IPS-NIHi11 (cell line): ENCODE measurements at regions not wholly inside any gene's neighbourhood (a gene's known extent, or its start where the extent isn't known, plus 50 kb on each side); places are given as distances from the start of the nearest gene placed in this dataset.

Source experiments
- DNase-seq: peaks from one replicate; pipeline ENCODE4 v3.0.0; 2012; ENCODE audit warnings: mixed read lengths, low spot score

GRCh38 chr17:77572065-77572601, 386.4 kb upstream of the TNRC6C start:
- DNase-seq, result peak; percentile 58

DNA sequence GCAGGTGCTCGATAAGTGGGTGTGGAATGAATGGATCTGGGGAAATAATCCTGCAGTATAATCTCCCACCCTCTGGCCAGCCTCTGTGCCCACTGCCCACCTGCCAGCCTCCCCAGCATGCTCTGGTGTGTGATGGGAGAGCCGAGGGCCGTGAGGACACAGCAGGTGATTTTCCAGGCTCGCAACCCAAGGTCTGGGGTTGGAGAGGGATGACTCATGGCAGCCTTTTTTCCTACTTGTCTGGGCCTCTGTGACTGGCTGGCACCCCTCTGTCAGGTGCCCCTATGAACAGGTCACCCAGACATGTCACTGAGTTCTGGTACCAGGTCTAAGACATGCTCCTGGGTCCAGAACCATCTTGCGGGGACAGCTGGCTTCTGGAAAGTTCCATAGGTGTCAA, 385.7 kb upstream of the TNRC6C start:
- no peak for DNase-seq

DNA sequence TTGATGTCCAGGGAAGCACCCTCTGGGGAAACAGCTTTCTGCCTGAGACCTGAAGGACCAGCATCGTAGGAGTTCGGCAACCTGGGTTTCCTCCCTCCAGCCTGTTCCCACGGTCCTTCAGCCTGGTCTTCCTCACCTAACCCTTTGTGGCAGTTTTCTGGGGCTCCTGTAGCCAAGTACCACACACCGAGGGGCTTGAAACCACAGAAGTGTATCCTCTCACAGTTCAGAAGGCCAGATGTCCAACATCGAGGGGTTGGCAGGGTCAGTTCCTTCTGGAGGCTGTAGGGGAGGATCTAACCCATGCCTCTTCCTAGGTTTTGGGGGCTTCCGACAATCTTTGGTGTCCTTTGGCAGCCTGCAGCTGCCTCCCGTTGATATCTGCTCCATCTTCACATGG, 381.0 kb upstream of the TNRC6C start:
- no peak for DNase-seq

GRCh38 chr17:77579131-77579530, 379.4 kb upstream of the TNRC6C start:
- no peak for DNase-seq

DNA sequence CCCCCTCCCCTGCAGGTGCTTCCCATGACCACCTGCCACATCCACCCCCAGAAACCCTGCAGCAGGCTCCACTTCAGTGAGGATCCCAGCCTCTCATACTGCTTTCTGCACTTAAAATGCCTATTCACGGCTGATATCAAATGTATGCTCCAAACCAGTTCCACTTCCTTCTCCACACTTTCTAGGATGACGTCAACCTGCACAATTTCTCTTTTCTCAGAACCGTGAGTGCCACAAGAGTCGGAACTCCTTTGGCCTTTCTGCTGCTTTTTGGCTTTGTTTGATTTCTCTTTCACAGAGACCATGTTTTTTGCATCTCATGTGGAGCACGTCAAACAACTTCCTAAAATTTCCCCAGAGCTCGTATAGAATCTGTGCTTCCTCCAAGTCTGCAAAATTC, 378.8 kb upstream of the TNRC6C start:
- DNase-seq, result no peak

DNA sequence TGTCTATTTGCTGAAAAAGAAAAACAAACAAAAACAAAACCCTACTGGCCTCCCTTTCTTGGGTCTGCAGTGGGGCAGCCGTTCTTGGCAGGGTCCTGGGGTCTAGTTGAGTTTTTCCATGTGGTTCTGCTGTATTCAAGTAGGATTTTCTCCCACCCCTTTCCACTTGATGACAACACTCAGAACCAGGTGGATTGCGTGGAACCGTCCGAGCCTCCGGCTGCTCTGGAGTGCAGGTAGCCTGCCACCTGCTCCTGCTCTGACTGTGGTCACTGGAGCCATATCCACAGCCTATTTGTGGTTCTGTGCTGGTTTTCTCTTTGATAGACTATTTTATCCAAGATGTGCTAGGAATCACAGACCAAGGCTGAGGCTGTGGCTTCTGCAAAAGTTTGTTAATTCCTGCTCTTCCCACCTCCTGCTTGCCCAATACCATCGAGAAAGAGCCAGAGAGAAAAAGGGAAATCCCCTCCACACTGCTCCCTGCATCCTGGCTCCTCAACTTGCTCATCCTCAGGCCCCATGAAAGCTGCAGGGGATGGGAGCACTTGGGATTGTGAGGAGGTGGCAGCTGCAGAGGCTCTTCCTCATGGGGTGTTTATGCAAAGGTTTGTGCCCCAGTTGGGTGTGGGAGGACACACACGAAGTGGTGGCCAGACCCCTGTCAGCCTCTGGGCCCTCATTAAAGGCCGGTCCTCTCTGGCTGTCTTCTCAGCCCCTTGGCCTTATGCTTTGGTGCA, 377.8 kb upstream of the TNRC6C start:
- DNase-seq, result no peak

GRCh38 chr17:77581480-77581879, 377.0 kb upstream of the TNRC6C start:
- no peak for DNase-seq

DNA sequence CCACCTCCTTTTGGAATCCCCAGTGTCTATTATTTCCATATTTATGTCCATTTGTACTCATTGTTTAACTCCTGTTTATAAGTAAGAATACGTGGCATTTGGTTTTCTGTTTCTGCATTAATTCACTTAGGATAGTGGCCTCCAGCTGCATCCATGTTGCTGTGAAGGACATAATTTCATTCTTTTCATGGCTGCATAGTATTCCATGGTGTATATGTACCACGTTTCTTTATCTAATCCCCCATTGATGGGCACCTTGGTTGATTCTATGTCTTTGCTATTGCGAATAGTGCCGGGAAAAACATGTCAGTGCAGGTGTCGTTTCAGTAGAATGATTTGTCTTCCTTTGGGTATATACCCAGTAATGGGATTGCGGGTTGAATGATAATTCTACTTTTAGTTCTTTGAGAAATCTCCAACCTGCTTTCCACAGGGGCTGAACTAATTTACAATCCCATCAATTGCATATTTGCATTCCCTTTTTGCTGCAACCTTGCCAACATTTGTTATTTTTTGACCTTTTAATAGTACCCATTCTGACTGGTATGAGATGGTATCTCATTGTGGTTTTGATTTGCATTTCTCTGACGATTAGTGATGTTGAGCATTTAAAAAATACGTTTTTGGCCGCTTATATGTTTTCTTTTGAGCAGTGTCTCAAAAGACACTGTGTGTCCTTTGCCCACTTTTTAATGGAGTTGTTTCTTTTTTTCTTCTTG, 373.2 kb upstream of the TNRC6C start:
- DNase-seq, result no peak

- no peak for DNase-seq
Observed at GRCh38 chr17:77590951-77591735, 367.4 kb upstream of the TNRC6C start.

- DNase-seq, result no peak
Observed at GRCh38 chr17:77592106-77592865, 366.2 kb upstream of the TNRC6C start.

- no peak for DNase-seq
Observed at GRCh38 chr17:77593081-77593480, 365.4 kb upstream of the TNRC6C start.

DNA sequence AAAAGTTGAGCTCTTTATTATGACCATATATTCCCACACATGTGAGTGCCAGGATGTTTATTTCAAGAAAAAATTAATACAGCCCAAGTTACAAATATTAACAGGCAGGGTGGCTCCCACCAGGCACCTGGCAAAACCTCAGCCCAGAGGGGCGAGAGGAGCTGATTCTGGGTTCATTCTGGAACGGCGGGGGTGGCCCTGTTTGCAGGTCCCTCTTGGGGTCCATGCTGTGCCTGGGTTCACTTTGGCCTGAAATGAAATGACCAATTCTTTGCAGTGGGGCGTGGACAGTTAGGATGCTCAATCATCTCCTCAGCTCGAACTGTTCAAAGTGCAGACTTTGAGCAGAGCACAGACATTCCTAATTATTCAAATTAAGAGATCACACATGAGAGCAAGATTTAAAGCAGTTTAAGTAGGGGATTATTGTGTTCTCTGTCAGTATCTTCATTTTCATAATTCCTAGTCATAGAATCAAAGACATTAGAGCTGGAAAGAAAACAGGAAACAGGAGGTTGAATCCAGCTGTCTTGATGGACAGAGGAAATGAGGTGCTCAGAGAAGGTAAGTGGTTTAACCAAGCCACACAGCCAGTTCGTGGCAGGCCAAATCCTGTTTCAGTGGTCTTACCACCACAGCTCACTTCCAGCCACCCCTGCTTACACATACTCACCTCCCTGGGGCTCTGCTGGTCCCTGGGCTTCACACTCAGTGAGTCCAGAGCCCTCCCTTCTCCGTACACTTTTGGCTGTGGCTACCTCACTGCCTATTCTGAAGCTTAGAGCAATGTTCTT, 363.9 kb upstream of the TNRC6C start:
- DNase-seq, result no peak

GRCh38 chr17:77596491-77597417, 361.7 kb upstream of the TNRC6C start:
- no peak for DNase-seq

GRCh38 chr17:77597418-77598240, 360.9 kb upstream of the TNRC6C start:
- DNase-seq, result no peak

DNA sequence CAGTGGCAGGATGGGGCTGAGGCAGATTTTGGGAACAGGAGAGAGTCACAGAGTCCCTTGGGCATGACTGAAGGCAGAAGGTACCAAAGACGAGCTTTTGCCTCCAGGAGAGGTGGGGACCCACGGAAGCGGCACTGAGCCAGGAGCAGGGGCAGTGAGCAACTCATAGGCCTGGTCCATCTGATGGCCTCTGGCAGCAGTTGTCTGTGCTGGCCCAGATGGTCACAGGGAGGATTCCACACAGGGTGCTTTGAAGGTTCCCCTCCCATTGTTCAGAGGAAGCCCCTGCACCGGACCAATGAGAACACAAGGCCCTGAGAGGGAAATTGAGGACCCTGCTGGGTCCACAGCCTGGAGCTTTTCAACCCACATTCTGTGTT, 360.3 kb upstream of the TNRC6C start:
- DNase-seq, result no peak

DNA sequence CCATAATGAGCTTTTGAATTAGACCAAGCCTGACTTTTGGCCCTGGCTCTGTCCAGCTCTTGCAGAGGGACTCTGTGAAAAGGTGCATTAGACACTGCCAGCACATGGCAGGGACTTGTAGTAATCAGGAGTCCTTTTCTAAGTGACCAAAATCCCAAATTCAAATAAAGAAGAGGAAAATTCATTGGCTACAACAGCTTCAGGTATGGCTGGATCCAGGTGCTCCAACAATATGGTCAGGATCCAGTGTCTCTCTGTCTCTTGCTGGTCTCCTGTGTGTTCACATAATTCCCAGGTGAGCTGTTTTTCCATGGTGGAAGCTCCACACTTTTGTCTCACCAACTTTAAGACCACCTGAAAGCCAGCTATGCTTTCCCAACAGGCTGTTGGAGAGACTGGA, 358.8 kb upstream of the TNRC6C start:
- DNase-seq, result no peak

- DNase-seq, result no peak
Observed at GRCh38 chr17:77600346-77600745, 358.2 kb upstream of the TNRC6C start.

DNA sequence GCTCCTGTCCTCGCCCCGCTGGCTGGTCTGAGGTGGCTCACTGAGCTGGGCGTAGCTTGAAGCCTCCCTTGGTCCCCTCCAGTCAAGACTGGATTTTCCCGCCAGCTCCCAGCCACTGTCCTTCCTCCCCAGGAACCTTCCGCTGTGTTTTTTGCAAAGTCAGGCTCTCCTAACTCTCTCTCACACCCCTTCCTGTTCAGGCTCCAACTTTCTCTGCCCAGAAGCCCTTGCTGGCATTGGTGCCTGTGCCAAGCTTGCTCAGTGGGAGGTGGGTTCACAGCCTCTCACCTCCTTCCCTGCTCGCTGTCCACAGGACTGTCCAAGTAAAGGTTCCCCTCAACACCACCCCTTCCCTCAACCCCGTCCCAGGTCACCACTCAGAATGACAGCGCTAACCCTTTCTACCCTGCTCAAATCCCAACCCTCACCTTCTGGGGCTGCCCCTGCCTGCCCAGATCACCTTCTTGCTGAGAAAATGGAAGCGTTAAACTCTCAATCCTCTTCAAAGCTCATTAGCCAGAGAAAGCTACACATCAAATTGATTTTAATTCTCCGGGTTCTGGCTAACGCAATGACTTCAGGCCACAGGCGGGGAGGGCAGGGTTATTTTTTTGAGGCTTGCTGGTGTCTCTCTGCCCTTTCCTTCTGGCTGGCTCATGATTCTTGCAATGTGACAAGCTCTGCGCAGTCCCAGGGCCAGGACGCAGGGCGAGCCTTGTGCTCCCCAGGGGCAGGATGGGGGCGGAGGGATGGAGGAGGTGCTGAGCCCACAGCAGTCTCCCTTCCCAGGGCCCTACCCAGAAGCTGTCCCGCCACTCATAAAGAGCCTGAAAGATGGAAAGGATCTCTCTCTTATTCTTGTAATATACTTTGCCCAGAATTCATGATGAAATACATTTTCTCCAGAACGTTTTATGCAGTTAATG, 357.2 kb upstream of the TNRC6C start:
- DNase-seq, result no peak
